Small intestine (tissue), 7 donors: ENCODE measurements at regions not wholly inside any gene's neighbourhood (a gene's known extent, or its start where the extent isn't known, plus 50 kb on each side); places are given as distances from the start of the nearest gene placed in this dataset.

ENCODE experiments used
- DNase-seq, 2 donors: peaks; one replicate each; pipeline versions ENCODE4 v3.0.0 to v3.0.0-alpha.2; 2013
- FAIRE-seq: peaks from 2 replicates; lab custom pipeline; 2012; peaks lifted over from hg19 to GRCh38; lab: Jason Lieb, UNC
- H3K27ac ChIP-seq, 3 donors: one replicate each; pipeline ENCODE4 v1.5.1; 2013; ENCODE audit warnings: low read length in 2 of 3, mild to moderate bottlenecking in 2 of 3, control low read depth in 1 of 3, inconsistent platforms in 1 of 3, low read depth in 1 of 3, moderate library complexity in 1 of 3
- H3K27me3 ChIP-seq, 3 donors: one replicate each; pipeline ENCODE4 v1.6.1; 2013; ENCODE audit warnings: low read length in 3 of 3, inconsistent platforms in 1 of 3; ENCODE audit not compliant: control insufficient read depth in 3 of 3, insufficient read depth in 3 of 3
- H3K36me3 ChIP-seq, 3 donors: one replicate each; pipeline ENCODE4 v1.6.1; 2013; ENCODE audit warnings: low read length in 3 of 3, inconsistent platforms in 1 of 3, low read depth in 1 of 3, mild to moderate bottlenecking in 1 of 3, moderate library complexity in 1 of 3; ENCODE audit not compliant: control insufficient read depth in 3 of 3, insufficient read depth in 2 of 3
- H3K4me1 ChIP-seq, 3 donors: one replicate each; pipeline ENCODE4 v1.6.1; 2013; ENCODE audit warnings: low read length in 2 of 3, inconsistent platforms in 1 of 3, low read depth in 1 of 3, mild to moderate bottlenecking in 1 of 3, moderate library complexity in 1 of 3; ENCODE audit not compliant: control insufficient read depth in 3 of 3, insufficient read depth in 2 of 3
- H3K4me3 ChIP-seq, 3 donors: one replicate each; pipeline ENCODE4 v1.5.1; 2013; ENCODE audit warnings: low read length in 3 of 3, control low read depth in 1 of 3, inconsistent platforms in 1 of 3, low read depth in 1 of 3, mild to moderate bottlenecking in 1 of 3, moderate library complexity in 1 of 3
- H3K9me3 ChIP-seq, 2 donors: one replicate each; pipeline ENCODE4 v1.6.1; 2013; ENCODE audit warnings: low read depth in 1 of 2, low read length in 1 of 2; ENCODE audit not compliant: control insufficient read depth in 2 of 2, insufficient read depth in 1 of 2
- WGBS, 3 donors: extraction: QIAGEN DNeasy Blood & Tissue Kit; methylation state at CpG; one replicate each; pipeline ENCODE4 v1.1.7; 2013; 5-methylcytosine and 5-hydroxymethylcytosine counted together
- donor health status: healthy with polysubstance abuse.
- donor health status: control.
- donor health status: control.
- donor health status: Bipolar disorder and iron deficiency.
- donor health status: healthy.

- Histone ChIP-seq H3K27ac (no peak overlapping the region), H3K4me1 (no peaks in the 10 kb centered on the region), H3K36me3 (no peaks in the 10 kb centered on the region), H3K4me3 (no peak overlapping the region), H3K9me3 (no peaks in the 10 kb centered on the region), H3K27me3 (no peaks in the 10 kb centered on the region)
- WGBS, 3 donors: 72 to 74% (median 72%) methylated on average over 9 of the region's 9 CpGs
- no peak for FAIRE-seq
- no peak for DNase-seq
Observed at GRCh38 chr10:47094126-47094525, 182.9 kb downstream of the PTPN20 start.

GRCh38 chr10:47094636-47095035 lies 183.4 kb downstream of the PTPN20 start:
- H3K9me3 ChIP-seq: no peaks in the 10 kb centered on the region
- H3K27me3 ChIP-seq: no peaks in the 10 kb centered on the region
- no peak for FAIRE-seq
- no peaks in the 10 kb centered on the region for H3K36me3 ChIP-seq
- no peaks in the 10 kb centered on the region for H3K4me1 ChIP-seq
- no peak for DNase-seq
- H3K4me3 ChIP-seq: no peak overlapping the region
- no peak overlapping the region for H3K27ac ChIP-seq
- 73 to 84% (median 76%) methylated on average over 10 of the region's 10 CpGs for WGBS, 3 donors

GRCh38 chr10:47095211-47095610 lies 184.0 kb downstream of the PTPN20 start:
- H3K4me3 ChIP-seq: no peak overlapping the region
- H3K27me3 ChIP-seq: no peaks in the 10 kb centered on the region
- DNase-seq (no peak), FAIRE-seq (no peak)
- H3K27ac ChIP-seq: no peak overlapping the region
- no peaks in the 10 kb centered on the region for H3K9me3 ChIP-seq
- H3K4me1 ChIP-seq: no peaks in the 10 kb centered on the region
- H3K36me3 ChIP-seq: no peaks in the 10 kb centered on the region
- WGBS, 3 donors: 91 to 95% (median 92%) methylated on average over 12 of the region's 12 CpGs

- no peak for DNase-seq
- no peaks in the 10 kb centered on the region for H3K9me3 ChIP-seq
Observed at GRCh38 chr10:47095848-47096612, 184.8 kb downstream of the PTPN20 start.

GRCh38 chr10:47098238-47098637 lies 187.0 kb downstream of the PTPN20 start:
- WGBS, 3 donors: 66 to 88% (median 74%) methylated on average over 3 of the region's 3 CpGs
- Histone ChIP-seq H3K27me3 (no peaks in the 10 kb centered on the region), H3K27ac (no peak overlapping the region), H3K36me3 (no peaks in the 10 kb centered on the region), H3K9me3 (peaks cover 0 to 6% of the 10 kb centered on the region in 2 donors), H3K4me1 (no peaks in the 10 kb centered on the region), H3K4me3 (no peak overlapping the region)
- no peak for DNase-seq
- no peak for FAIRE-seq

More at GRCh38 chr10:47095848-47096612, 184.8 kb downstream of the PTPN20 start:
- H3K36me3 ChIP-seq: no peaks in the 10 kb centered on the region
- FAIRE-seq: no peak
- no peak overlapping the region for H3K27ac ChIP-seq
- no peaks in the 10 kb centered on the region for H3K4me1 ChIP-seq
- H3K27me3 ChIP-seq: no peaks in the 10 kb centered on the region
- H3K4me3 ChIP-seq: no peak overlapping the region
- WGBS, 3 donors: 76 to 85% (median 82%) methylated on average over 17 of the region's 17 CpGs

GRCh38 chr10:47098964-47099363 lies 187.7 kb downstream of the PTPN20 start:
- Histone ChIP-seq H3K4me3 (no peak overlapping the region), H3K36me3 (no peaks in the 10 kb centered on the region), H3K9me3 (peaks cover 0 to 6% of the 10 kb centered on the region in 2 donors), H3K27me3 (no peaks in the 10 kb centered on the region), H3K27ac (no peak overlapping the region), H3K4me1 (no peaks in the 10 kb centered on the region)
- DNase-seq (no peak), FAIRE-seq (no peak)
- 88 to 92% (median 90%) methylated on average over 11 of the region's 11 CpGs for WGBS, 3 donors

GRCh38 chr10:47099474-47099873 lies 188.2 kb downstream of the PTPN20 start:
- no peaks in the 10 kb centered on the region for H3K27me3 ChIP-seq
- no peaks in the 10 kb centered on the region for H3K4me1 ChIP-seq
- no peak overlapping the region for H3K27ac ChIP-seq
- H3K4me3 ChIP-seq: no peak overlapping the region
- H3K9me3 ChIP-seq: peaks cover 0 to 6% of the 10 kb centered on the region in 2 donors
- no peak for DNase-seq
- no peak for FAIRE-seq
- whole genome bisulfite sequencing, 3 donors: 92 to 94% (median 93%) methylated on average over 7 of the region's 7 CpGs
- no peaks in the 10 kb centered on the region for H3K36me3 ChIP-seq

- H3K27me3 ChIP-seq: no peaks in the 10 kb centered on the region
- H3K36me3 ChIP-seq: no peaks in the 10 kb centered on the region
- no peaks in the 10 kb centered on the region for H3K4me1 ChIP-seq
- DNase-seq: no peak
- FAIRE-seq: no peak
- H3K4me3 ChIP-seq: no peak overlapping the region
- WGBS, 3 donors: 87 to 96% (median 95%) methylated on average over 5 of the region's 5 CpGs
- H3K27ac ChIP-seq: no peak overlapping the region
- peaks cover 0 to 6% of the 10 kb centered on the region in 2 donors for H3K9me3 ChIP-seq
Observed at GRCh38 chr10:47101196-47101595, 190.0 kb downstream of the PTPN20 start.

GRCh38 chr10:47101807-47102206 lies 190.6 kb downstream of the PTPN20 start:
- H3K27me3 ChIP-seq: no peaks in the 10 kb centered on the region
- H3K4me3 ChIP-seq: no peak overlapping the region
- WGBS, 3 donors: 76 to 85% (median 83%) methylated on average over 3 of the region's 3 CpGs
- H3K36me3 ChIP-seq: no peaks in the 10 kb centered on the region
- DNase-seq (no peak), FAIRE-seq (no peak)
- peaks cover 0 to 6% of the 10 kb centered on the region in 2 donors for H3K9me3 ChIP-seq
- no peaks in the 10 kb centered on the region for H3K4me1 ChIP-seq
- H3K27ac ChIP-seq: no peak overlapping the region
